HG03175 (cell line): ENCODE measurements at regions not wholly inside any gene's neighbourhood (a gene's known extent, or its start where the extent isn't known, plus 50 kb on each side); places are given as distances from the start of the nearest gene placed in this dataset.

Experiments used
- ATAC-seq: cut with Tn5 transposase; IDR thresholded peaks from one replicate; pipeline ENCODE4 v1.9.1; 2021; ENCODE audit warnings: mild to moderate bottlenecking, moderate library complexity; ENCODE audit not compliant: unreplicated experiment

DNA sequence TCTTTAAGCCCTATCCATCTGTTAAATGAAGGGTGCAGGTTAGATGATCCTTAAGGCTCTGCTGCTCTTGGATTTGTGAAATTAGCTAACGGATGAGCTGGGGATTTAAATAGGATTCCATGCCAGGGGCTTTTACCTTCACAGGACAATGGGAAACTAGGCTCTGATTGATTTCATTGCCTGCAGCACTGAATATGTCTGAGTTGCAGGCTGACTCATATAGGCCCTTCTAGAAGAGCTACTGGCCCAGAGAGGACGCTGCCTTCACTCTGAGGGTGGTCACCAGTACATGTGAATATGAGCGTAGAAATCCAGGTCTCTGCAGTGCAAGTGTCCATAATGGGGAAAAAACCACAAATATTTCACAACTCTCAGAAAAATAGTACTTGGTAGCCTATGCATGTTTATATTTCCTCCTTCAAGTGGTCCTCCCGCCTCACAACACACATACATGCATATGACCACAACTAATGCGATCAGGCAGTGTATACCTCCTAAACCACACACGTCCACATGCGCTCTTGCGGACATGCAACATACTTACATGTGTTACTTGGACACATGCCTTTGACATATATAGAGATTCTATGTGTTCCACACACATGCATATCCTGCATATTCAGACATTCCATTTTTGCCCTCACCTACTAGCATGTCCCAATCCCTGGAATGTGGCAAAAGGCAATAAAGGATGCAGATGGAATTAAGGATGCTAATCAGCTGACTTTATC is 233.8 kb upstream of the JUN start:
- no peak for ATAC-seq

GRCh38 chr1:59018446-59018845 is 234.6 kb upstream of the JUN start:
- ATAC-seq = no peak

DNA sequence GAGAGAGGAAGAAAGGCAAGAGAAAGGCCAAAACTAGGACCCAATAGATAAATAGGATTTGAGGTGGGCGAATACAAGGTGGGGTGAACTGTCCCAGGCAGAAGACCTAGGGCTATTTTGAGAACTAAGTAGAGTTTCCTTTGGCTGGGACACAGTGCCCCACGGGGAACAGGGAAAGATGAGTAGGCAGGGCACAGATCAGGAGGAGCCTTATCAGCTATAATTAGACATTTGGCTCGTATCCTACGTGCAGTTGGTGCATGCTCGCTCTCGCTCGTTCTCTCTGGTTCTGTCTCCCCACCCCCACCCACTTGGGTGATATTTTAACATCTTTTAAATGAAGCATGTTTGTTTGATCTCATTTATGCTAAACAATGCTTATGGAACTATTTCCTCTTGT is 235.0 kb upstream of the JUN start:
- no peak for ATAC-seq

GRCh38 chr1:59020151-59020997 is 236.5 kb upstream of the JUN start:
- peak; percentile 97 for ATAC-seq

- ATAC-seq = no peak
These were observed 238.4 kb upstream of the JUN start for GRCh38 chr1:59022199-59022598.

DNA sequence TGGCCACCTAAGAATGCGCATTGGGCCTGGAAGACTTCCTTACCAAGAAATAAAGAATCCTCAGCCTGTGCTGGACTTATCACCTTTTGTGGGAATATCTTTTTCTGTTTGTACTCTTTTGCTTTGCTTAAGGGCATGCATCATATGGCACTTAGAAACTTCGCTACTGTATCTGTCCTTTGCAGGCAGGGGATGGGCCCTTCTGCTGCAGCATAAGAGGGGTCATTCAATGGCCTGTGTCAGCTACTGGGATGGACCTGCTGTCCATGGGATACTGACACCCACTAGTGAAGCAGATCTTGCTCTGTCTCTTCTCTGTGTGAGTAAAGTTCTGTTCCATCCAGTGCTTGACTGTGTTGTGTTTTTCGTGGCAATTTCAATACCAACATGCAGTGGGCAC is 239.0 kb upstream of the JUN start:
- ATAC-seq = no peak

GRCh38 chr1:59025201-59025600 is 241.4 kb upstream of the JUN start:
- no peak for ATAC-seq

DNA sequence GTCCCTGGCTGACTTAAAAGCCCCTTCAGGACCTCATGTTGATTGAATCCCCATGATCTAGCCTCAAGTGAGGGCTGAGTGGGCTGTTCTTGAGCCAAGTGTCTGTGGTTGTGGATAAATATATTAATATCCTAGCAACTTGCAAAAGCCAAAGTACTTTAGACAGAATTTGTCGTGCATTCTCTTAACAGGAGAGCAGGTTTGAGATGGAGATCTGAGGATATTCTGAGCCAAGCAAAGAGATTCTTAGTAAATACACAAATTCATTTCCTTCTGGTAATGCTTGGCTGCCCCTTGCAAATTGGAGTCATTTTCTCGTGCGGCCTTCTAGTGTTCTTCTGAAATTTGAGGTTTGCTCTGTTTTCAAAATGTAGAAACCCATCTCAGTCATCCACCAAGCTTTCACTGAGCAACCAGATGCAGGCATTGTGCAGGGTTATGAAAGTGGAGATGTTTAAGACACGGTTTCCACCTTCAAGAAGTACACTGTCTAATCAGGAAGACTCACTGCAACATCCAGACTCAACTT is 242.1 kb upstream of the JUN start:
- peak; percentile 85 for ATAC-seq

DNA sequence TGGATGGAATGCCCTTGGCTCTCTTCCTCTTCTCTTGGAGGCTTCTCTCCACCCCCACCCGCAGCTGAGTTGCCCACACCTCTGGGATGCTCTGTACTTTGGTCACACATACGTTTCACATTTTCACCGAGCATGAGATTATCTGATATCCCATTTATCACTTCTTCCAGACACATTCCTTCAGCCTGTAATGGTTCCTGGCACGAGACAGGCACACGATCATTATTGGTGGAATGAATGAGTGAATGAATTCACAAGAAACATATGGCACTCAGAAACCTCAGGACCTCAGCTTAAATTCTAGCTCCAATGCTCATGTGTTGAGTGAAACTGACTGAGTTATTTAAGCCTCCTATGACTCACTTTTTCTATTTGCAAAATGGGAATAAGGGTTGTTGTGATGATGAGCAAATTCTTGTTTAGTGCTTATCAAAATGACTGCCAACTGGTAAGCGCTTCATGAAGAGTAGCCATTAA is 242.7 kb upstream of the JUN start:
- ATAC-seq = peak; percentile 17

GRCh38 chr1:59027177-59027576 is 243.3 kb upstream of the JUN start:
- ATAC-seq = no peak

DNA sequence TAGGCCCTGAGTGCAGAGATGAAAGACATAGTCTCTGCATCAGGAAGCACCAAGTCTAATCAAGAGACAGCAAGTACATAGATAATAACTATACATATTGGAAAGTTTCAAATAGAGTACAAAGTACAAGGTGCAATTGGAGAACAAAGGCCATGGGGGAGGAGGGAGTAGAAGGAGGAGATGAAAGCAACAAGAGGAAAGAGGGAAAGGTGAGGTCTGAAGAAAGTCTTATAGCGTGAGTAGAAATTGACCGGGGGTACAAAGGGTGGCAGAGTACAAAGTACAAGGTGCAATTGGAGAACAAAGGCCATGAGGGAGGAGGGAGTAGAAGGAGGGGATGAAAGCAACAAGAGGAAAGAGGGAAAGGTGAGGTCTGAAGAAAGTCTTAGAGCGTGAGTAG is 244.2 kb upstream of the JUN start:
- no peak for ATAC-seq

- ATAC-seq = no peak
These were observed 245.7 kb upstream of the JUN start for GRCh38 chr1:59029411-59030167.

GRCh38 chr1:59032228-59032627 is 248.4 kb upstream of the JUN start:
- no peak for ATAC-seq

DNA sequence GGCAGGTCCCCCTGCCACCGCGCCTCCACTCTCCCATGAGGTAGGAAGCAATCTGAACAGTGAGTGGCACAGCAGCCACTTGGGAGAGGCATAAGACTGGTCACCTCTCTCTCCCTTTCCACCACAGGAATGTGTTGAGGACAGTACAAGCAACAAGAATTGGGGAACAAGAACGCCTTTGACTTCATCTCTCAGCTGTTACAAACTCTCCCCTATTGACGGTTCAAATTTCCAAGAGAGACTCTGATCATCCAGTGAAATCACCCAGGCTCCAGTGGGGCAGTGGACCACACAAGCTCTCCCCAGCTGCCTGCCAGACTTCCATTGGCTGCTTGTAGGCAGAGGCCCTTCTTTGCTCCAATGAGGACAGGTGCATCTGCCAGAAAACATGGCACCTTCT is 249.9 kb upstream of the JUN start:
- ATAC-seq = no peak

DNA sequence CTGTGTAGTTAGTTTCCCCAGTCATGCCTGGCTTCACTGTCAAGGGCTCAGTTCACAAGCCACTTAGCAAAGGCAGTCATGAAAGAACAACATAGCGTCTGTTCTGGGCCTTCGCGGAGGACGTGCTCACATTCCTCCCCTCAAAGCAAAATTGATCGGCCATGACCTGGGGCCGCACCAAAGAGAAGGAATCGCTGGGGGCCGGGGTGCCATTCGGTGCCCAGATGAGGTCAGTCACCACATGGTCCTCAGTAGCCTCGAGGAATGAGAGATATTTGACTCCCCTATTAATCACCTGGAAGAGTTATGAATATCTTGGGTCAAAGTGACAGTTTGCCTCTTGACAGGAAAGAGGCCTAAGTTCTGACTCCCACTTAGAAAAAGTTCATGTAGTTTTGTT is 251.1 kb upstream of the JUN start:
- no peak for ATAC-seq

GRCh38 chr1:59039551-59039950 is 255.7 kb upstream of the JUN start:
- ATAC-seq = no peak

GRCh38 chr1:59040486-59040885 is 256.4 kb upstream of the FGGY start:
- ATAC-seq = no peak

GRCh38 chr1:59041646-59042277 is 255.1 kb upstream of the FGGY start:
- ATAC-seq = no peak

- no peak for ATAC-seq
These were observed 253.1 kb upstream of the FGGY start for GRCh38 chr1:59043796-59044195.

DNA sequence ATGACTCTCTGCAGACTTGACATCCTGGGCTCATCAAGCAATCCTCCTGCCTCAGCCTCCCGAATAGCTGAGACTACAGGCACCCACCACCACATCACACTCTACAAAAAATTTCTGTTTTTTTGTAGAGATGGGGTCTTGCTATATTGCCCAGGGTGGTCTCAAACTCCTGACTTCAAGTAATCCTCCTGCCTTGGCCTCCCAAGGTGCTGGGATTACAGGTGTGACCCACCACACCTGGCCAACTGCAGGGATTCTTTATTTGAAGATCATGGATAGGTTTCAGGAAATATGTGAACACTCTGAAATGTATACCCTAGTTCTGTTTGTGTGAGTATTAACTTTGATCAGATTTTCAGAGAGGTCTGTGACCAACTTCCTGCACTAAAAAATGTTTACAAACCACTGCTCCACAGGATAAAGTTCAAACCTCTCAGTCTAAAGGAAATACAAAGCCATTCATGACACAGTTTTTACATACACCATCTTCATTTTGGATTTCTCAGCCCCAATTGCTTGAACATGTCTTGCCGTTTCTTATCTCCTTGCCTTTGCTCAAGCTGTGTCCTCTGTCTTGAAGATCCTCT is 252.3 kb upstream of the FGGY start:
- ATAC-seq = no peak
